Mesodermal cell (in vitro differentiated cells): ENCODE measurements at regions not wholly inside any gene's neighbourhood (a gene's known extent, or its start where the extent isn't known, plus 50 kb on each side); places are given as distances from the start of the nearest gene placed in this dataset.

Source experiments
- H3K27ac ChIP-seq: 2 replicates; pipeline ENCODE4 v1.7.0; 2013; ENCODE audit warnings: mild to moderate bottlenecking, low read depth, low read length, moderate library complexity; ENCODE audit not compliant: severe bottlenecking
- H3K36me3 ChIP-seq: 2 replicates; pipeline ENCODE4 v1.7.1; 2013; ENCODE audit warnings: mild to moderate bottlenecking, low read length, moderate library complexity; ENCODE audit not compliant: control insufficient read depth, insufficient read depth
- H3K4me1 ChIP-seq: one replicate; pipeline ENCODE4 v1.7.1; 2013; ENCODE audit warnings: mild to moderate bottlenecking, low read length; ENCODE audit not compliant: insufficient read depth, control insufficient read depth, poor library complexity, severe bottlenecking
- H3K4me3 ChIP-seq: 2 replicates; pipeline ENCODE4 v1.7.0; 2013; ENCODE audit warnings: low read length, control low read depth, mild to moderate bottlenecking; ENCODE audit not compliant: insufficient read depth, poor library complexity, severe bottlenecking; ENCODE audit errors: extremely low read depth
- H3K9me3 ChIP-seq: 2 replicates; pipeline ENCODE4 v1.7.1; 2013; ENCODE audit warnings: mild to moderate bottlenecking, low read length, moderate library complexity; ENCODE audit not compliant: control insufficient read depth
- WGBS, 2 experiments: methylation state at CpG; one replicate each; pipeline ENCODE4 v1.1.5; 2013; ENCODE audit warnings: missing lambda C conversion rate in 2 of 2; ENCODE audit not compliant: insufficient coverage in 2 of 2; 5-methylcytosine and 5-hydroxymethylcytosine counted together

GRCh38 chr3:127136024-127136600, 56.8 kb upstream of the PRR23E start:
- Histone ChIP-seq H3K27ac (no peak overlapping the region), H3K36me3 (no peaks in the 10 kb centered on the region), H3K9me3 (no peaks in the 10 kb centered on the region), H3K4me1 (peaks cover 7% of the 10 kb centered on the region), H3K4me3 (no peak overlapping the region)
- 78 to 81% methylated on average over 15 to 16 of the region's 16 CpGs for WGBS, 2 experiments

DNA sequence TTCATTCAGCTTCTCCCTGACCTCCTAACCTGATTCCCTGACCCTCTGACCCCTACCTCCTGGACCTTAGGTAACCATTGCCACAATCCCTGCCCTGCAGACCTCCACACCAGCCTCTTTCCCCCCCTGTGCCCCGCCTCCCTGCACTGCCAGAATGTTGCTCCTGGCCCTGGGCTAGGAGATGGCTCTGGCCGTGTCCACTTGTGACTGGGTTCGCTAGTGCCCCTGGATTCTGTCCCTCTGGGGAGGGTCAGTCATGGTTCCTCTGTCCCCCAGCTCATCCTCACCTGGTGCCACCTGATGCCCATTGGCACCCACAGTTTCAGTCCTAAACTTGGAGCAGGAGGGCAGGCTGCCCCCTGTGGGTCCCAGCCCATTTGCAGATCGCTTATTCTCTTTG, 56.2 kb upstream of the PRR23E start:
- H3K27ac ChIP-seq: no peak overlapping the region
- no peaks in the 10 kb centered on the region for H3K9me3 ChIP-seq
- 83 to 89% methylated on average over 3 to 4 of the region's 4 CpGs for WGBS, 2 experiments
- H3K4me3 ChIP-seq: no peak overlapping the region
- H3K4me1 ChIP-seq: peaks cover 7% of the 10 kb centered on the region
- no peaks in the 10 kb centered on the region for H3K36me3 ChIP-seq

DNA sequence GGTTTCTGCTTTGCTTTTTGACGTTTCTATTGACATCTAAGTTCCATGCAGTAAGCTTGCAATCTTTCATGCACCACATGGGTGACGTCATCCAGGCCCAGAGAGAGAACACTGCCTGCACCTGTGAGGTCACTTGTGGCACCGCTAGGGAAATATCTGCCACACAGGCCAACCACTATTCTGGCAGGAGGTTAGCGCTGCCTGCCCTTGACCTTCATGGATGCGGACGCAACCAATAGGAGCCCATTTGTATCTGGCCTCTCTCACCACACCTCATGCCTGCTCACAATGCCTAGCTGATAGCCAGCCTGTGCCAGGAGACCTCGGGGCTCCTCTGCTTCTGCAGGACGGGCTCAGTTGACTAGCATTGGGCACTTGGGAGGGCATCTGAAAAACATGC, 55.8 kb upstream of the PRR23E start:
- H3K4me1 ChIP-seq: peaks cover 7% of the 10 kb centered on the region
- H3K9me3 ChIP-seq: no peaks in the 10 kb centered on the region
- H3K36me3 ChIP-seq: no peaks in the 10 kb centered on the region
- no peak overlapping the region for H3K27ac ChIP-seq
- H3K4me3 ChIP-seq: no peak overlapping the region
- 88 to 90% methylated on average over 8 of the region's 8 CpGs for WGBS, 2 experiments

DNA sequence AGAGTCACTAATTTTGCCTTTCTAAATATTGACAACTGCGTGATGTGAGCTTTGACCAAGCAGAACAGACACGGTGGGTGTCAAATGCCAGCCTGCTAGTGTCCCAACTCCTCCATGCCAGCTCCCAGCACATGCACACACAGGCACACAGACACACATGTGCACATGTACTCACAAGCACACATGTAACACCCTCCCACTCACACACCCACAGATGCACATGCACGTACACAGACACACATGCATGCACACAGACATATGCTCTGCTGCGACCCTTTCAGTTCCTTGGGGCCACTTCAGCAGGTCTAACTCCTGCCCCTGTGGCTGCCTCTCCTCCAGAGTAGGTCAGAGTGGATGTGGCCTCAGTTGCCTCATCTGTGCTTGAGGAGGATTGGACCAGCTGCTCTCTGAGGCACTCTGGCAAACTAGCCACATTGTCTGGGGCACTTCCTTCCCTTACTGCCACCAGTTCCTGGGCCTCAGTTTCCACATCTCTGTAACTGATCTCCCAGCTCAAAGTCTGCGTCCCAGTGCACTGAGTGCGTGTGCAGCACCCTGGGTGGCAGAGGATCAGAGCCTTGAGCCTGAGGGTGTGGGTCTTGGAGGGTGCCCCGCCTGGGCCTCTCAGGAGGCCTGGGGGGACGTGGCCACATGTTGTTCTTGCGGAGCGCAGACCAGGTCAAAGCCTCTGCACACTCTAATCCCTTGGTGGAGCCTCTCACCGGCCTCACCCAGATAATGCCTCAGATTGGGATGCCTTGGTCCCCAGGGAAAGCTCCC, 55.0 kb upstream of the PRR23E start:
- peaks cover 7% of the 10 kb centered on the region for H3K4me1 ChIP-seq
- H3K36me3 ChIP-seq: no peaks in the 10 kb centered on the region
- H3K4me3 ChIP-seq: no peak overlapping the region
- H3K27ac ChIP-seq: no peak overlapping the region
- 94 to 96% methylated on average over 8 to 9 of the region's 11 CpGs for WGBS, 2 experiments
- H3K9me3 ChIP-seq: no peaks in the 10 kb centered on the region

- H3K36me3 ChIP-seq: no peaks in the 10 kb centered on the region
- no peaks in the 10 kb centered on the region for H3K9me3 ChIP-seq
- H3K27ac ChIP-seq: no peak overlapping the region
- WGBS, 2 experiments: 91 to 94% methylated on average over 12 to 17 of the region's 17 CpGs
- no peak overlapping the region for H3K4me3 ChIP-seq
- peaks cover 3% of the 10 kb centered on the region for H3K4me1 ChIP-seq
Observed at GRCh38 chr3:127139601-127140500, 53.1 kb upstream of the PRR23E start.

DNA sequence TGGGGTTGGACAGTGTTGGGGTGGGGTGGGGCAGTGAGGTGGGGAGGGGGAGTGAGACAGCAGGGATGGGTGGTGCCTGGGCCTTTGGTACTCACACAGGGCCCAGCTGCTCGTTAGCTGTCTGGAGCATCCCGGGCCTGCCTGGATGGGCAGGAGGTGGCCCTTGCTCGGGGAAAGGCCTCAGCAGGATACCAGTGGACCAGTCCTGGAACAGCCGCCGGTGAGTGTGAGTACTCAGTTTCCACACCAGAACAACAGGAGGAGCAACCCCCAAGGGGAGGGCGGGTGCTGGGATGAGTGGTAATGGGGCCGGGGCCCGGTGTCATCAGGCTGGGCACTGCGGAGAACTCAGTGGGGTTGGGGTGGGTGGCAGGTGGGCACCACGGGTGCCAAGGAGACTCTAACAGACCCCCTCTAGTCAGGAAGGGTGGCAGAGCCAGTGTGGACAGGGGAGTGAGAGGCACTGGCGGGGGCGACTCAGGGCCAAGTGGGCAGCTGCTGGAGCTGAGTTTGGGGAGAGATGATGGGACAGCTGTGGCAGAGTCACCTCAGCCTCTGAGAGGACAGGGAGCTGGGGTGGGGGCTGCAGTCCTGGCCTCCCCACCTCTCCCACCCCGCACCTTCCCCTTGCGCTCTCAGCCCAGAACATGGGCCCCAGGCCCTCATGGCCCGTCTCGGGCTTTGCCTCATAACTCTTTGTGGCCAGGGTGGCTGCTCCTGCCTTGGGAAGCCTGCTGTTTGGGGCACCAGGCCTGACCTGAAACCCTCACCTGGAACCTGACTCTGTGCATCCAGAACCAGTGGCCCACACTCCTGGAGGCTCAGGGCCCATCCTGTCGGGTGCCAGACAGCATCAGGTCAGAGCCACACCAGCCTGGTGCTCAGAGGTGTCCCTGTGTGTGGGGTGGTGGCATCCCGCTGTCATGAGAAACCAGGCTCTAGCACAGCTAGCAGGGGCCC, 52.1 kb upstream of the PRR23E start:
- no peaks in the 10 kb centered on the region for H3K9me3 ChIP-seq
- no peak overlapping the region for H3K4me3 ChIP-seq
- no peak overlapping the region for H3K27ac ChIP-seq
- 92 to 93% methylated on average over 11 to 14 of the region's 18 CpGs for WGBS, 2 experiments
- no peaks in the 10 kb centered on the region for H3K4me1 ChIP-seq
- H3K36me3 ChIP-seq: no peaks in the 10 kb centered on the region

GRCh38 chr3:127141921-127142730, 50.8 kb upstream of the PRR23E start:
- Histone ChIP-seq H3K27ac (no peak overlapping the region), H3K4me3 (no peak overlapping the region), H3K4me1 (no peaks in the 10 kb centered on the region), H3K36me3 (no peaks in the 10 kb centered on the region), H3K9me3 (no peaks in the 10 kb centered on the region)
- WGBS, 2 experiments: 88% methylated on average over 17 to 18 of the region's 19 CpGs
